H9 (cell line): ENCODE measurements at regions not wholly inside any gene's neighbourhood (a gene's known extent, or its start where the extent isn't known, plus 50 kb on each side); places are given as distances from the start of the nearest gene placed in this dataset.

Experiments used
- DNase-seq: peaks from one replicate; pipeline ENCODE4 v3.0.0-alpha.2; 2017
- H2AFZ ChIP-seq: one replicate; pipeline ENCODE4 v1.6.1; 2013; ENCODE audit warnings: mild to moderate bottlenecking, low read length, control low read depth, moderate library complexity
- H2AK5ac ChIP-seq: 2 replicates; pipeline ENCODE4 v1.6.1; 2013; ENCODE audit warnings: low read length, control low read depth, mixed read lengths; ENCODE audit not compliant: insufficient read length
- H2BK120ac ChIP-seq: one replicate; pipeline ENCODE4 v1.6.1; 2013; ENCODE audit warnings: low read depth, mild to moderate bottlenecking, low read length, control low read depth, inconsistent platforms; ENCODE audit not compliant: poor library complexity, severe bottlenecking
- H2BK12ac ChIP-seq: 2 replicates; pipeline ENCODE4 v1.6.1; 2013; ENCODE audit warnings: low read length, control low read depth, mixed read lengths, low read depth; ENCODE audit not compliant: insufficient read length
- H2BK15ac ChIP-seq: 2 replicates; pipeline ENCODE4 v1.6.1; 2013; ENCODE audit warnings: low read depth, low read length, control low read depth
- H2BK20ac ChIP-seq: one replicate; pipeline ENCODE4 v1.6.1; 2013; ENCODE audit warnings: low read depth, mild to moderate bottlenecking, low read length, control low read depth, inconsistent platforms; ENCODE audit not compliant: poor library complexity, severe bottlenecking
- H2BK5ac ChIP-seq: 2 replicates; pipeline ENCODE4 v1.6.1; 2013; ENCODE audit warnings: low read length, control low read depth, mixed read lengths; ENCODE audit not compliant: insufficient read length
- H3K14ac ChIP-seq: 2 replicates; pipeline ENCODE4 v1.6.1; 2013; ENCODE audit warnings: low read length, control low read depth; ENCODE audit not compliant: insufficient read depth
- H3K18ac ChIP-seq: 2 replicates; pipeline ENCODE4 v1.6.1; 2013; ENCODE audit warnings: low read depth, mild to moderate bottlenecking, mixed read lengths, low read length, control low read depth; ENCODE audit not compliant: insufficient read length
- H3K23ac ChIP-seq: 2 replicates; pipeline ENCODE4 v1.6.1; 2013; ENCODE audit warnings: low read length, control low read depth, mixed read lengths, low read depth; ENCODE audit not compliant: insufficient read length
- H3K23me2 ChIP-seq: 2 replicates; pipeline ENCODE4 v1.6.1; 2013; ENCODE audit warnings: low read depth, mild to moderate bottlenecking, mixed read lengths, low read length, control low read depth; ENCODE audit not compliant: insufficient read length, poor library complexity, severe bottlenecking
- H3K27ac ChIP-seq: 2 replicates; pipeline ENCODE4 v1.5.1; 2013; ENCODE audit warnings: low read length, control low read depth, mixed read lengths, low read depth; ENCODE audit not compliant: insufficient read length
- H3K27me3 ChIP-seq: 2 replicates; pipeline ENCODE4 v1.6.1; 2013; ENCODE audit warnings: low read length, control low read depth, inconsistent platforms; ENCODE audit not compliant: insufficient read depth
- H3K4ac ChIP-seq: 2 replicates; pipeline ENCODE4 v1.6.1; 2013; ENCODE audit warnings: low read depth, mild to moderate bottlenecking, control low read depth, inconsistent platforms, low read length, moderate library complexity
- H3K4me1 ChIP-seq: 2 replicates; pipeline ENCODE4 v1.6.1; 2013; ENCODE audit warnings: low read length, control low read depth, inconsistent platforms; ENCODE audit not compliant: insufficient read depth
- H3K4me2 ChIP-seq: 2 replicates; pipeline ENCODE4 v1.6.1; 2013; ENCODE audit warnings: low read length, control low read depth, mixed read lengths; ENCODE audit not compliant: insufficient read length, insufficient read depth
- H3K56ac ChIP-seq: 2 replicates; pipeline ENCODE4 v1.6.1; 2013; ENCODE audit warnings: low read depth, mild to moderate bottlenecking, mixed read lengths, low read length, control low read depth; ENCODE audit not compliant: insufficient read length
- H3K79me1 ChIP-seq: 2 replicates; pipeline ENCODE4 v1.6.1; 2013; ENCODE audit warnings: low read depth, mild to moderate bottlenecking, moderate library complexity, low read length, control low read depth, inconsistent platforms; ENCODE audit not compliant: insufficient read depth, poor library complexity, severe bottlenecking
- H3K79me2 ChIP-seq: 2 replicates; pipeline ENCODE4 v1.6.1; 2013; ENCODE audit warnings: low read length, control low read depth, inconsistent platforms; ENCODE audit not compliant: insufficient read depth
- H3K9ac ChIP-seq: 2 replicates; pipeline ENCODE4 v1.6.1; 2013; ENCODE audit warnings: low read length, control low read depth, mixed read lengths; ENCODE audit not compliant: insufficient read length; ENCODE audit errors: extremely low read depth
- H3K9me3 ChIP-seq: one replicate; pipeline ENCODE4 v1.6.1; 2013; ENCODE audit warnings: low read depth, low read length, inconsistent platforms; ENCODE audit not compliant: control insufficient read depth
- H3T11ph ChIP-seq: one replicate; pipeline ENCODE4 v1.6.1; 2013; ENCODE audit warnings: mild to moderate bottlenecking, low read length, control low read depth, inconsistent platforms
- H4K20me1 ChIP-seq: one replicate; pipeline ENCODE4 v1.6.1; 2013; ENCODE audit not compliant: control insufficient read depth, insufficient read length, insufficient read depth
- H4K5ac ChIP-seq: 2 replicates; pipeline ENCODE4 v1.6.1; 2013; ENCODE audit warnings: low read depth, mild to moderate bottlenecking, mixed read lengths, low read length, control low read depth; ENCODE audit not compliant: insufficient read length
- H4K8ac ChIP-seq: replicated peaks from 2 replicates; pipeline ENCODE4 v1.6.1; 2013; ENCODE audit warnings: low read length, control low read depth, mixed read lengths, low read depth; ENCODE audit not compliant: insufficient read length
- H4K91ac ChIP-seq: 2 replicates; pipeline ENCODE4 v1.6.1; 2013; ENCODE audit warnings: low read depth, mild to moderate bottlenecking, moderate library complexity, mixed read lengths, low read length, control low read depth; ENCODE audit not compliant: insufficient read length
- H3K27ac Mint-ChIP-seq, 3 experiments: 2 replicates in 2 of 3; 3 replicates in 1 of 3; pipeline ENCODE4 v1.8.0; 2020 to 2021; ENCODE audit warnings: mixed read lengths in 3 of 3, mild to moderate bottlenecking in 1 of 3, moderate library complexity in 1 of 3
- H3K27me3 Mint-ChIP-seq: 2 replicates; pipeline ENCODE4 v1.8.0; 2021; ENCODE audit warnings: low read depth, mild to moderate bottlenecking, moderate library complexity, mixed read lengths
- H3K36me3 Mint-ChIP-seq, 3 experiments: 2 replicates in 2 of 3; 3 replicates in 1 of 3; pipeline ENCODE4 v1.8.0; 2020 to 2021; ENCODE audit warnings: low read depth in 3 of 3, mixed read lengths in 3 of 3; ENCODE audit not compliant: insufficient read depth in 1 of 3
- H3K4me1 Mint-ChIP-seq, 2 experiments: 2 replicates each; pipeline ENCODE4 v1.8.0; 2020; ENCODE audit warnings: mixed read lengths in 2 of 2
- H3K4me3 Mint-ChIP-seq, 2 experiments: 2 replicates in 1 of 2; 3 replicates in 1 of 2; pipeline ENCODE4 v1.8.0; 2020 to 2021; ENCODE audit warnings: mild to moderate bottlenecking in 2 of 2, mixed read lengths in 2 of 2, moderate library complexity in 1 of 2
- H3K9me3 Mint-ChIP-seq, 2 experiments: 2 replicates in 1 of 2; 3 replicates in 1 of 2; pipeline ENCODE4 v1.8.0; 2020; ENCODE audit warnings: mild to moderate bottlenecking in 2 of 2, mixed read lengths in 2 of 2, moderate library complexity in 1 of 2
- WGBS: extraction: QIAGEN DNeasy Blood & Tissue Kit; methylation state at CpG from one replicate; pipeline ENCODE4 v1.1.7; 2013; ENCODE audit warnings: missing lambda C conversion rate, low lambda C conversion rate, mixed read lengths; ENCODE audit not compliant: insufficient read length; ENCODE audit errors: extremely low coverage; 5-methylcytosine and 5-hydroxymethylcytosine counted together
- TF ChIP-seq, protein P1 (sequence below): fragments of 200-600 bp; sonication (generic); conservative IDR thresholded peaks from 3 replicates; pipeline ENCODE4 v1.8.0; 2021; ENCODE audit warnings: antibody characterized with exemption, mild to moderate bottlenecking

DNA sequence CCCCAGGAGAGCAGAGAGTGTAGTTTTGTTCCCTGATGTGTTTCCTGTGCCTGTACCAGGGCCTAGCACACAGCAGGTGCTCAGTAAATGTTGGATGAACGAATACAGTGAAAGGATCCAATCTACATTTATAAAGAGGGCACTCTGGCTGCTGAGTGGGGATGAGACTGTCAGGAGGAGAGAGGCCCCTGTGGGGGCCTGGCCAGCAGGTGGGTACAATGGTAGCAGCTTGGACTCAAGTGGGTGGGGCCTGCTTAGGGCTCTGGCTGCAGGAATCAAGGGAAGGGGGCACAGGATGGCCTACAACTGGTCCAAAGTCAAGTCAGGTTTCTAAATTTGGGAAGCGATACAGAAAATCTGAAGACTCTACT lies 156.6 kb upstream of the GRK3 start:
- Histone ChIP-seq H3K9me3 (no peaks in the 10 kb centered on the region), H3K56ac (no peak overlapping the region), H2AK5ac (no peak overlapping the region), H3K14ac (no peak overlapping the region), H4K20me1 (no peaks in the 10 kb centered on the region), H3K27ac (no peak overlapping the region), H3K9ac (no peak overlapping the region), H3K18ac (no peak overlapping the region), H3K23ac (no peak overlapping the region), H2AFZ (no peak overlapping the region), H3K4me1 (peaks cover 11% of the 10 kb centered on the region; the same call in 1 of the 2 replicates), H2BK20ac (no peak overlapping the region), H3K79me2 (peaks cover 3% of the 10 kb centered on the region; the same call in 1 of the 2 replicates), H3K27me3 (no peaks in the 10 kb centered on the region), H3K79me1 (no peaks in the 10 kb centered on the region), H4K5ac (no peak overlapping the region), H2BK5ac (no peak overlapping the region), H3K23me2 (peaks cover 9% of the 10 kb centered on the region), H4K91ac (no peak overlapping the region), H3K4me2 (no peak overlapping the region), H2BK12ac (no peak overlapping the region), H3T11ph (no peak overlapping the region), H2BK15ac (no peak overlapping the region), H4K8ac (no peak overlapping the region), H3K4ac (no peak overlapping the region), H2BK120ac (no peak overlapping the region)
- no peak for DNase-seq
- H3K4me1 Mint-ChIP-seq = peaks cover 29 to 37% of the 10 kb centered on the region in 2 experiments
- TF ChIP-seq, protein P1, sequence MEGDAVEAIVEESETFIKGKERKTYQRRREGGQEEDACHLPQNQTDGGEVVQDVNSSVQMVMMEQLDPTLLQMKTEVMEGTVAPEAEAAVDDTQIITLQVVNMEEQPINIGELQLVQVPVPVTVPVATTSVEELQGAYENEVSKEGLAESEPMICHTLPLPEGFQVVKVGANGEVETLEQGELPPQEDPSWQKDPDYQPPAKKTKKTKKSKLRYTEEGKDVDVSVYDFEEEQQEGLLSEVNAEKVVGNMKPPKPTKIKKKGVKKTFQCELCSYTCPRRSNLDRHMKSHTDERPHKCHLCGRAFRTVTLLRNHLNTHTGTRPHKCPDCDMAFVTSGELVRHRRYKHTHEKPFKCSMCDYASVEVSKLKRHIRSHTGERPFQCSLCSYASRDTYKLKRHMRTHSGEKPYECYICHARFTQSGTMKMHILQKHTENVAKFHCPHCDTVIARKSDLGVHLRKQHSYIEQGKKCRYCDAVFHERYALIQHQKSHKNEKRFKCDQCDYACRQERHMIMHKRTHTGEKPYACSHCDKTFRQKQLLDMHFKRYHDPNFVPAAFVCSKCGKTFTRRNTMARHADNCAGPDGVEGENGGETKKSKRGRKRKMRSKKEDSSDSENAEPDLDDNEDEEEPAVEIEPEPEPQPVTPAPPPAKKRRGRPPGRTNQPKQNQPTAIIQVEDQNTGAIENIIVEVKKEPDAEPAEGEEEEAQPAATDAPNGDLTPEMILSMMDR = no peak
- peak overlapping the region; percentile 42 to 87 (median 58); a peak in 6 of 7 replicates for H3K27ac Mint-ChIP-seq
- H3K27me3 Mint-ChIP-seq = peaks cover 20% of the 10 kb centered on the region
- peaks cover 4 to 8% of the 10 kb centered on the region in 2 experiments for H3K9me3 Mint-ChIP-seq
- H3K36me3 Mint-ChIP-seq = peaks cover 0 to 7% (median 3%) of the 10 kb centered on the region in 3 experiments; a peak in 5 of 7 replicates
- WGBS = no CpG with 5 or more reads among the region's 2 CpGs
- H3K4me3 Mint-ChIP-seq = peak overlapping the region in 1 of 2 experiments; percentile 19; a peak in 2 of 5 replicates
